Bronchial epithelial cell (primary cell): ENCODE measurements at regions not wholly inside any gene's neighbourhood (a gene's known extent, or its start where the extent isn't known, plus 50 kb on each side); places are given as distances from the start of the nearest gene placed in this dataset.

Experiments
- DNase-seq: peaks from one replicate; pipeline ENCODE4 v3.0.0-alpha.2; 2010; ENCODE audit warnings: low read depth
- FAIRE-seq: peaks from 2 replicates; lab custom pipeline; 2011; peaks lifted over from hg19 to GRCh38; lab: Jason Lieb, UNC
- H3K27me3 ChIP-seq: 2 replicates; pipeline ENCODE4 v1.5.1; 2011; ENCODE audit warnings: low read length; ENCODE audit not compliant: control insufficient read depth, insufficient read depth
- H3K36me3 ChIP-seq: 2 replicates; pipeline ENCODE4 v1.5.1; 2011; ENCODE audit warnings: low read length; ENCODE audit not compliant: control insufficient read depth, insufficient read depth
- H3K4me3 ChIP-seq: 2 replicates; pipeline ENCODE4 v1.5.1; 2011; ENCODE audit warnings: mild to moderate bottlenecking, low read depth, low read length, control low read depth
- TF ChIP-seq, protein P1 (sequence below): IDR thresholded peaks from 2 replicates; pipeline ENCODE4 v1.5.1; 2011; ENCODE audit warnings: mild to moderate bottlenecking, moderate library complexity, low read length, control low read depth, inconsistent platforms; ENCODE audit not compliant: insufficient read depth, severe bottlenecking

- Histone ChIP-seq H3K27me3 (no peaks in the 10 kb centered on the region), H3K4me3 (no peak overlapping the region), H3K36me3 (no peaks in the 10 kb centered on the region)
- TF ChIP-seq, protein P1, sequence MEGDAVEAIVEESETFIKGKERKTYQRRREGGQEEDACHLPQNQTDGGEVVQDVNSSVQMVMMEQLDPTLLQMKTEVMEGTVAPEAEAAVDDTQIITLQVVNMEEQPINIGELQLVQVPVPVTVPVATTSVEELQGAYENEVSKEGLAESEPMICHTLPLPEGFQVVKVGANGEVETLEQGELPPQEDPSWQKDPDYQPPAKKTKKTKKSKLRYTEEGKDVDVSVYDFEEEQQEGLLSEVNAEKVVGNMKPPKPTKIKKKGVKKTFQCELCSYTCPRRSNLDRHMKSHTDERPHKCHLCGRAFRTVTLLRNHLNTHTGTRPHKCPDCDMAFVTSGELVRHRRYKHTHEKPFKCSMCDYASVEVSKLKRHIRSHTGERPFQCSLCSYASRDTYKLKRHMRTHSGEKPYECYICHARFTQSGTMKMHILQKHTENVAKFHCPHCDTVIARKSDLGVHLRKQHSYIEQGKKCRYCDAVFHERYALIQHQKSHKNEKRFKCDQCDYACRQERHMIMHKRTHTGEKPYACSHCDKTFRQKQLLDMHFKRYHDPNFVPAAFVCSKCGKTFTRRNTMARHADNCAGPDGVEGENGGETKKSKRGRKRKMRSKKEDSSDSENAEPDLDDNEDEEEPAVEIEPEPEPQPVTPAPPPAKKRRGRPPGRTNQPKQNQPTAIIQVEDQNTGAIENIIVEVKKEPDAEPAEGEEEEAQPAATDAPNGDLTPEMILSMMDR, result no peak
- FAIRE-seq, result no peak
- DNase-seq, result no peak
Measured at GRCh38 chr21:26784974-26785373, 60.2 kb downstream of the ADAMTS1 start.

GRCh38 chr21:26783466-26784195 is 61.6 kb downstream of the ADAMTS1 start:
- FAIRE-seq, result no peak
- no peak for DNase-seq
- H3K36me3 ChIP-seq, result no peaks in the 10 kb centered on the region
- H3K4me3 ChIP-seq, result no peak overlapping the region
- H3K27me3 ChIP-seq, result no peaks in the 10 kb centered on the region
- TF ChIP-seq, protein P1, result no peak

- TF ChIP-seq, protein P1, result no peak
- Histone ChIP-seq H3K36me3 (no peaks in the 10 kb centered on the region), H3K27me3 (no peaks in the 10 kb centered on the region), H3K4me3 (no peak overlapping the region)
- FAIRE-seq (no peak), DNase-seq (no peak)
Measured at GRCh38 chr21:26782747-26783146, 62.5 kb downstream of the ADAMTS1 start.

DNA sequence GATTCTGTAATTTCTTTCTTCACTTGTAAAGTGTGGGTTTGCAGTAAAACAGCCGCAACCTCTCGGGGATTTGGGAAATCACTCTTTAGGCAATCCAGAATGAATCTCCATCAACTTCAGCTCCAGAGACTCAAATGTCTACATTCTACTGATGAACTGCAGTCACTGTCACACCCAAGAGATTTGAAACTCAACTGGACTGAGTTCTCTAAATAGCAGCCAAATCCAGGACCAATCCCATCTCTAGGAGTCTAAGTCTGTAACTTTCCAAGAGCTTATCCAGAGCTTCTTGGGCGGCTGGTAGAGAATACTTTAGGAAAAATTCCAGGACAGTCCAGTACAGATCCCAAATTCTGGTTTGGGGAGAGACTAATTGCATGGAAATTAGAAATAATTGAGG is 62.9 kb downstream of the ADAMTS1 start:
- TF ChIP-seq, protein P1, result no peak
- FAIRE-seq, result no peak
- Histone ChIP-seq H3K36me3 (no peaks in the 10 kb centered on the region), H3K4me3 (no peak overlapping the region), H3K27me3 (no peaks in the 10 kb centered on the region)
- DNase-seq, result no peak

GRCh38 chr21:26781331-26781730 is 63.9 kb downstream of the ADAMTS1 start:
- Histone ChIP-seq H3K27me3 (no peaks in the 10 kb centered on the region), H3K36me3 (no peaks in the 10 kb centered on the region), H3K4me3 (no peak overlapping the region)
- DNase-seq, result no peak
- TF ChIP-seq, protein P1, result no peak
- peak; percentile 55 for FAIRE-seq

- no peaks in the 10 kb centered on the region for H3K36me3 ChIP-seq
- DNase-seq, result no peak
- TF ChIP-seq, protein P1, result no peak
- no peak for FAIRE-seq
- H3K27me3 ChIP-seq, result no peaks in the 10 kb centered on the region
- no peak overlapping the region for H3K4me3 ChIP-seq
Measured at GRCh38 chr21:26777166-26777565, 68.0 kb downstream of the ADAMTS1 start.
